Right renal pelvis (tissue), 4 donors: ENCODE measurements at regions not wholly inside any gene's neighbourhood (a gene's known extent, or its start where the extent isn't known, plus 50 kb on each side); places are given as distances from the start of the nearest gene placed in this dataset.

Source experiments
- DNase-seq, 4 donors: peaks; one replicate each; pipeline ENCODE4 v3.0.0-alpha.2; 2013; ENCODE audit warnings: low read depth in 4 of 4, low spot score in 3 of 4, missing footprints in 1 of 4

DNA sequence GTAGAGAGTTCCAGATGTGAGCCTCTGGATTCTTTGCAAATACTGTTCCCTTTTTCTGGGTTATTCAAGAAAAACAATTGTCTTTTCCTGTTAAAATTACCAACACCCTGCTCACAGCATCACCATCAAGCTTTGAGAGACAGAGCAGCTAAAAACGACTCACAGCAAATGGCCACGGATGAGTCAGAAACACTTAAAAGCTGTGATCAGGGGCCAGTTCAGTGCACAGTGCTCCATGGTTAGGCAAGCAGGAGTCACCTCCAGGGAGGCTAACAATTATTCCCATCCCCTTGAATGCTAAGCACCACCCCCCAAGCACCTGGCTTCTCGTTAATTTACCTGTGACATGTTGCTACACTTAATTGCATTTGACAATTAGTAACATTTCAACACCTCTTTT, 128.4 kb upstream of the CAMK1G start:
- no peak for DNase-seq

GRCh38 chr1:209455661-209456358, 127.7 kb upstream of the CAMK1G start:
- no peak for DNase-seq

GRCh38 chr1:209456878-209457277, 126.6 kb upstream of the CAMK1G start:
- DNase-seq, result no peak

GRCh38 chr1:209457401-209458125, 126.0 kb upstream of the CAMK1G start:
- DNase-seq, result no peak

DNA sequence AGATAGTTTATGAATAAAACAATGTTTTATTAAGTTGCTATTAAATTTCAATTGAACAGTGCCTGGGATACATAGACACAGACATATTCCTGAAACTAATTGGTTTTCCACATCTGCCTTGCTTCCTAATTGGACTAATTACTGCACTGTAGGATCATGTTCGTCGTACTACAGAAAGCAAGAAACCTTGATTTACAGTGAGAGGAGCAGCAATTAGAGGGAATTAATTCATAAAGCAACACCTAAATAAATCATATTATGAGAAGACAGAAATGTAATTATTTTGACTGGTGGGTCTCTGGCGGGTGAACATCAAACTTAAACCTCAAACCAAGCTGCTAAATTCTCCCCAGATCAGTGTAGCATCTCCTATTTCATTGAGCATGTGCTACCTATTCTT, 124.6 kb upstream of the CAMK1G start:
- DNase-seq, result no peak

DNA sequence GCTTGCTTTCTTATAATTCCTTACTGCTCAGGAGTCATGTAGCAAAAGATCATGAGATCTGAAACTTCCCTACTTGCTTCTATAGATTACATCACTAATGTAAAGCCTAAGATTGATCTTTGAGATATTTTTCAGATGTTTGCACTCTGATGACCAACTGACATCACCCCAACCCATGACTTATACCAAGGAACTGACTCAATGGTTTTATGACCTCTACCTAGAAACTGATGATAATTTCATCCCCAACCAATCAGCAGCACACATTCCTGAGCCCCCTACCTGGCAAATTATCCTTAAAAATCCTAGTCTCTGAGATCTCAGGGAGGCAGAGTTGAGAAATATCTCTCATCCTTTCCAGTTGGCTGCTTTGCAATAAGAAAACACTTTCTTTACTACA, 122.3 kb upstream of the CAMK1G start:
- DNase-seq, result no peak

DNA sequence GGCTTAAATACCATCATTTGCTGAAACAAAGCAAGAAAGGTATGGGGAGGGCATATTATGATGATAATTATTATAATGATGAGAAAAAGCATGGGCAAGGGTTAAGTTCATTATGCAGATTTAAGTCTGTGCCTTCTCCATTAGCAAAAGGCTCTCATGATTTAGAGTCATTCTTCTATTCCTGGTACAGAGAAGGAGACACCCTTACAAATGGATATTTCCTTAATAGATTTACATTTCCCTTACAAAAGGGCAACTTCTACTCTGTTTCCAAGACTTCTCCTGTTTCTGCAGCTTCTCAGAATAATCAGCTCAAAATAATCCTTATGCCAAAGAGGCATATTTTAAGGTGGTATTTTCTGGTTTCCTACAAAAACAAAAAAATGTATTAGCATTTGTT, 121.1 kb upstream of the CAMK1G start:
- no peak for DNase-seq

DNA sequence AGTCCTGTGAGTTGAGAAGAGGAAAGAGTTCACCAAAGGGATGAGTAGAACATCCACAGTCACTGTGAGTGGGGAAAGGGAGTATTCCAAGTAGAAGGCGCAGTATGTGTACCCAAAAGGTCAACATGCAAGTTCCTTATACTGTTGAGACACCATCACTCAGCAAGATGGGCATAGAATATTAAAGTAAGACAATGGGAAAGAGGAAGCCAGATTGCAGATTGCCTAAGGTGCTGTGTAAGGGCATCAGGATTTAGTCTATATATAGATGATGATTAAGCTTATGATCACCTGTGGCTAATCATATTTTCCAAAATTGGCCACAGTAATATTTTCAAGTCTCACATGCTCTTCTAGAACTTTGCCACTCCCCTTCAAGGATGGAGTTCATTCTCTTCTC, 120.1 kb upstream of the CAMK1G start:
- no peak for DNase-seq

DNA sequence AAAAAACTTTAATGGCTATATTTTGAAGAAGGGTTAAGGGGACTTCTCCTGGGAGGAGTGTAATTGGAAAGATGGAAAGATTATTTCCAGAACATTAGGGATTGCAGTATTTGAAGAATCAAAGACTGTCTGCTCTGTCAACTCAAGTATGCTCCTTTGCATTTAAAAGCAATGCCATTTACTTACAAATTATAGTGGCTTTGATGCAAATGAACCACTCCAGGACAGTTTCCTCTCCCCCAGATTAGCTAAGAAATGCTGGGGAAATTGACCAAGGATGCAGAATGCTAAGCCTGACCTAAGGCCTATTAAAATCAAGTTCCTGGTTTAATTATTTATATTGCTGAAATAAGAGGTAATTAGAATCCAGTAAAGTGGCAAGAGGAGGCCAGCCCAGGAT, 110.5 kb upstream of the CAMK1G start:
- no peak for DNase-seq

- no peak for DNase-seq
Observed at GRCh38 chr1:209480345-209480744, 103.2 kb upstream of the CAMK1G start.

DNA sequence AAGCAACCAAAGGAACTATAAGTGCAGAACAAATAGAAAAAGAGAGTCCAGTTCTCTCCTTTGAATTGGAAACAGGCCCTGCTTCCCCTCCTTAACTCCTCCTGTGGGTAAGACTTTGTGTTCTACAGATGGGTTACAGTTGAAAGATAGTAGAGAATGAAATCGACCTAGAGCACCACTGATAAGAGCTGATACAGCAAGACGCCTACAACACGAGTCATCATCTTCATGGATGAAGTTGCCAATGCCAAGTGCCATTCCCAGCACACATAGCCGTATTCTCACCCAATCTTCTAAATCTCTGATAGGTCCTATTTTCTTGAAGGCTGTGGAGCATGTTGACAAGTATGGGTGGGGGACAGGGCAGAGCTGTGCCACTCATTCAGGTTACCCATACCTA, 99.8 kb upstream of the CAMK1G start:
- DNase-seq, result no peak

DNA sequence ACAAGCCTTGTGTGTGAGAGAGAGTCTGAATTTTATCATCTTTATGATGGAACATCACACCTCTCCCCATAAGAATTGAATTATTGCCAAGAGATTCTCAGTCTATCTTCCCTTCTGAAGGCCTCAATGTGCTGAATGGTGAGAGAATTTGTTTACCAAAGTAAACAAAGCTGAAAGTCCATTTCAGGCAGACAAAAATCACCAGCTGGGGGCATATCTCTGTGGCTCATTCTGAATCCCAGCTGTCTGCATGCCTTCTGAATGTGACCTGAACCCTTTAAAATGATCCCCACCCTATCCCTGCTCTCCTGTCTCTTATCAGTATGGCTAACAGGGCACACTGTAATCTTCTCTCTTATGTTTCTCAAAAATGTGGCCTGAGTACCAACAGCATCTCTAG, 99.1 kb upstream of the CAMK1G start:
- DNase-seq, result no peak

GRCh38 chr1:209485167-209485566, 98.3 kb upstream of the CAMK1G start:
- no peak for DNase-seq

GRCh38 chr1:209485751-209486150, 97.8 kb upstream of the CAMK1G start:
- DNase-seq, result no peak

- DNase-seq, result no peak
Observed at GRCh38 chr1:209486861-209487593, 96.5 kb upstream of the CAMK1G start.

DNA sequence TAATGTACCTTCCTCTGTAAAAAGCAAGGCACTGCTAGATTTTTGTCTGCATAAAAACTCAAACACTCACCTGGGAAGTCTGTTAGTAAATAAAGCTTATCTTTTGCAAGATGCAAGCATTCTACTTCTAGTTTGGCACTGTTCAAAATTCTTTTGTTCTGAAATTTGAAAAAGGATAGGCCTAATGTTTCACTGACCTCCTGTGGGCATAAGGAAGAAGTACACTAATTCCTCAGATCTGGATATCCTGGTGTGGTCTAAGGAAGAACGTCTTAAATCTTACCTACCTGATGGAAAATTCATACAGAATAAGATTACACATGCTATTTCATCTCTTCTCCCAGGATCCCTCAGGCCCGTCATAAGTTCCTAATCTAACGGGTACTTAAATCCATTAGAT, 93.5 kb upstream of the CAMK1G start:
- no peak for DNase-seq

DNA sequence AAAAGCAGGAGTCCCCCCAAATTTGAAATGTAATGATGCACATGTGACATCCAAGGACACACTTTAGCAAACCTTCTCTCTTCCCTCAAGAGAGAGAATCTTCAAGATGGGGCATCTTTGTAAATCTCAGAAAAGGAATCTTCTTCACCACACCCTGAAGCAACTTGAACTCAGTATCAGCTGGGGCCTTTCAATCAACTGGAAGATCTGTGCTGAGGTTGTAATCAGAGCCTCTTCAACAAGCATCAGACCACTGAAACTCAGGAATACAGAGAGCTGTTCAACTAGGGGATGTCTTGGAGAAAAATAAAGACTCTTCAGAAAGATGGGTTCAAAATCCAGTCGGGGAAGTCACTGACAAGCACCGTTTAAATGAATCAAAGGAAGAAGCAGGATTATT, 92.5 kb upstream of the CAMK1G start:
- no peak for DNase-seq

GRCh38 chr1:209491496-209491895, 92.0 kb upstream of the CAMK1G start:
- DNase-seq, result no peak

- DNase-seq, result no peak
Observed at GRCh38 chr1:209491897-209492296, 91.6 kb upstream of the CAMK1G start.

DNA sequence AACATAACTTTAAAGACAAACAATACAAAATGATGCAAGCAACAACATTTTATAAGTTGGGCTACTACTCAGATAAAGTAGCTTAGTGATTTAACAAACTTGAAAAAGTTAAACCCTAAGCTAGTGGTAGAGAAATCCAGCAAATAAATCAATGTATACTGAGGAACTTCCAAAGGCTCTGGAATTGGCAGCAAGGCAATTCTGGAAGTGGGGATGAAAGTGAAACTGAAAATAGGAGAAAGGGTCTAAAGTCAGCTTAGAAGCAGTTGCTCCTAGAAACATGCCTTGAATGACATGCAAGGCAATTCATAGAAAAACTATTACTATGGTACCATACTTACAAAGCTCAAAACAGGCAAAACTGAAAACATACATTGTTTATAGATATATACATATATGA, 90.0 kb upstream of the CAMK1G start:
- no peak for DNase-seq

- DNase-seq, result no peak
Observed at GRCh38 chr1:209497729-209498128, 85.8 kb upstream of the CAMK1G start.

GRCh38 chr1:209500993-209501392, 82.5 kb upstream of the CAMK1G start:
- no peak for DNase-seq
